ENCODE measurements at regions not wholly inside any gene's neighbourhood (a gene's known extent, or its start where the extent isn't known, plus 50 kb on each side); places are given as distances from the start of the nearest gene placed in this dataset.
"Not testable (repeated sequence)": the region's sequence is repeated elsewhere in the genome, so short reads cannot be mapped to it uniquely, and the experiment has no call there.

- no peak for ATAC-seq (ENCODE audit: insufficient read depth, low read depth)
- no peaks in the 10 kb centered on the region for H4K20me1 ChIP-seq (ENCODE audit: insufficient read depth, low read length)
- no peaks in the 10 kb centered on the region for H3K27me3 ChIP-seq (ENCODE audit: insufficient read depth, low read length, poor library complexity)
- H3K4me2 ChIP-seq (ENCODE audit: insufficient read depth, low read length) = no peak overlapping the region
- H3K27ac ChIP-seq (ENCODE audit: low read length) = no peak overlapping the region
- H3K9ac ChIP-seq (ENCODE audit: low read depth, low read length) = no peak overlapping the region
- no peak overlapping the region for H3K4me3 ChIP-seq (ENCODE audit: low read depth in 1 of 2, low read length in 2 of 2)
- no peaks in the 10 kb centered on the region for H3K79me2 ChIP-seq (ENCODE audit: insufficient read depth, low read length)
- DNase-seq = no peak
- no peaks in the 10 kb centered on the region for H3K36me3 ChIP-seq (ENCODE audit: insufficient read depth, low read length)
- H3K4me1 ChIP-seq (ENCODE audit: insufficient read depth, low read length) = no peaks in the 10 kb centered on the region
- no peaks in the 10 kb centered on the region for H3K9me3 ChIP-seq (ENCODE audit: insufficient read depth, low read length, severe bottlenecking)
- no peak overlapping the region for H2AFZ ChIP-seq (ENCODE audit: low read depth, low read length)
- no peak for TF ChIP-seq CTCF (IDR thresholded peaks at IDR 0.05; ENCODE audit: borderline replicate concordance, extremely low read depth, low read length, poor library complexity, severe bottlenecking)
- TF ChIP-seq EZH2 (IDR thresholded peaks at IDR 0.05; ENCODE audit: borderline replicate concordance, low read depth, low read length, severe bottlenecking) = no peak
Observed at GRCh38 chrX:122135070-122135469, 1049.0 kb upstream of the GRIA3 start.

GRCh38 chrX:122140219-122140618 is 1043.9 kb upstream of the GRIA3 start:
- H3K4me3 ChIP-seq (ENCODE audit: low read depth in 1 of 2, low read length in 2 of 2); H3K36me3 ChIP-seq (ENCODE audit: insufficient read depth, low read length); H3K4me1 ChIP-seq (ENCODE audit: insufficient read depth, low read length); H3K27me3 ChIP-seq (ENCODE audit: insufficient read depth, low read length, poor library complexity); ATAC-seq (ENCODE audit: insufficient read depth, low read depth); H3K27ac ChIP-seq (ENCODE audit: low read length); H4K20me1 ChIP-seq (ENCODE audit: insufficient read depth, low read length); H3K4me2 ChIP-seq (ENCODE audit: insufficient read depth, low read length); H3K9me3 ChIP-seq (ENCODE audit: insufficient read depth, low read length, severe bottlenecking); H3K79me2 ChIP-seq (ENCODE audit: insufficient read depth, low read length); H3K9ac ChIP-seq (ENCODE audit: low read depth, low read length); DNase-seq; H2AFZ ChIP-seq (ENCODE audit: low read depth, low read length): not testable (repeated sequence)

- Histone ChIP-seq H3K4me2 (ENCODE audit: insufficient read depth, low read length) (no peak overlapping the region), H3K36me3 (ENCODE audit: insufficient read depth, low read length) (no peaks in the 10 kb centered on the region), H3K27me3 (ENCODE audit: insufficient read depth, low read length, poor library complexity) (no peaks in the 10 kb centered on the region), H3K27ac (ENCODE audit: low read length) (no peak overlapping the region), H3K4me1 (ENCODE audit: insufficient read depth, low read length) (no peaks in the 10 kb centered on the region), H3K9me3 (ENCODE audit: insufficient read depth, low read length, severe bottlenecking) (no peaks in the 10 kb centered on the region), H2AFZ (ENCODE audit: low read depth, low read length) (no peak overlapping the region), H4K20me1 (ENCODE audit: insufficient read depth, low read length) (no peaks in the 10 kb centered on the region), H3K9ac (ENCODE audit: low read depth, low read length) (no peak overlapping the region), H3K4me3 (ENCODE audit: low read depth in 1 of 2, low read length in 2 of 2) (no peak overlapping the region), H3K79me2 (ENCODE audit: insufficient read depth, low read length) (no peaks in the 10 kb centered on the region)
- DNase-seq = no peak
- no peak for TF ChIP-seq CTCF (IDR thresholded peaks at IDR 0.05; ENCODE audit: borderline replicate concordance, extremely low read depth, low read length, poor library complexity, severe bottlenecking)
- TF ChIP-seq EZH2 (IDR thresholded peaks at IDR 0.05; ENCODE audit: borderline replicate concordance, low read depth, low read length, severe bottlenecking) = no peak
- ATAC-seq (ENCODE audit: insufficient read depth, low read depth) = no peak
Observed at GRCh38 chrX:122154019-122154418, 1030.1 kb upstream of the GRIA3 start.

GRCh38 chrX:122168241-122168640 is 1015.8 kb upstream of the GRIA3 start:
- ATAC-seq (ENCODE audit: insufficient read depth, low read depth) = no peak
- no peak for TF ChIP-seq EZH2 (IDR thresholded peaks at IDR 0.05; ENCODE audit: borderline replicate concordance, low read depth, low read length, severe bottlenecking)
- no peak for TF ChIP-seq CTCF (IDR thresholded peaks at IDR 0.05; ENCODE audit: borderline replicate concordance, extremely low read depth, low read length, poor library complexity, severe bottlenecking)
- no peaks in the 10 kb centered on the region for H4K20me1 ChIP-seq (ENCODE audit: insufficient read depth, low read length)
- H3K4me3 ChIP-seq (ENCODE audit: low read depth in 1 of 2, low read length in 2 of 2) = no peak overlapping the region
- H3K27me3 ChIP-seq (ENCODE audit: insufficient read depth, low read length, poor library complexity) = no peaks in the 10 kb centered on the region
- H3K79me2 ChIP-seq (ENCODE audit: insufficient read depth, low read length) = no peaks in the 10 kb centered on the region
- no peak overlapping the region for H2AFZ ChIP-seq (ENCODE audit: low read depth, low read length)
- H3K4me1 ChIP-seq (ENCODE audit: insufficient read depth, low read length) = no peaks in the 10 kb centered on the region
- DNase-seq = no peak
- H3K4me2 ChIP-seq (ENCODE audit: insufficient read depth, low read length) = no peak overlapping the region
- no peak overlapping the region for H3K9ac ChIP-seq (ENCODE audit: low read depth, low read length)
- H3K27ac ChIP-seq (ENCODE audit: low read length) = no peak overlapping the region
- H3K36me3 ChIP-seq (ENCODE audit: insufficient read depth, low read length) = no peaks in the 10 kb centered on the region
- no peaks in the 10 kb centered on the region for H3K9me3 ChIP-seq (ENCODE audit: insufficient read depth, low read length, severe bottlenecking)

Data from DND-41 (cell line).